NCI-H2081 (cell line): ENCODE measurements at regions not wholly inside any gene's neighbourhood (a gene's known extent, or its start where the extent isn't known, plus 50 kb on each side); places are given as distances from the start of the nearest gene placed in this dataset.
A peak's percentile ranks its signal among the peaks of the same experiment; 100 is the strongest.

Experiments used
- DNase-seq, 2 experiments: peaks; one replicate each; lab custom pipeline; 2025; lab: John Stamatoyannopoulos, UW

- DNase-seq, result no peak
These were observed 237.4 kb upstream of the UGT8 start for GRCh38 chr4:114361249-114361648.

- DNase-seq, result no peak
These were observed 233.8 kb upstream of the UGT8 start for GRCh38 chr4:114364857-114365256.

- DNase-seq, result no peak
These were observed 233.0 kb upstream of the UGT8 start for GRCh38 chr4:114365591-114365990.

GRCh38 chr4:114366368-114366767 lies 232.2 kb upstream of the UGT8 start:
- no peak for DNase-seq

GRCh38 chr4:114368751-114369150 lies 229.9 kb upstream of the UGT8 start:
- DNase-seq, result no peak

GRCh38 chr4:114373508-114373907 lies 225.1 kb upstream of the UGT8 start:
- no peak for DNase-seq

- no peak for DNase-seq
These were observed 220.2 kb upstream of the UGT8 start for GRCh38 chr4:114378305-114378903.

GRCh38 chr4:114383067-114383466 lies 215.5 kb upstream of the UGT8 start:
- DNase-seq, result no peak

GRCh38 chr4:114383721-114384120 lies 214.9 kb upstream of the UGT8 start:
- DNase-seq, result no peak

- DNase-seq, result peak; percentile 8 to 19
These were observed 214.0 kb upstream of the UGT8 start for GRCh38 chr4:114384629-114385028.

GRCh38 chr4:114385195-114385985 lies 213.2 kb upstream of the UGT8 start:
- no peak for DNase-seq

- DNase-seq, result peak in 1 of 2 experiments; percentile 24
These were observed 211.9 kb upstream of the UGT8 start for GRCh38 chr4:114386637-114387233.

GRCh38 chr4:114389070-114389685 lies 209.4 kb upstream of the UGT8 start:
- DNase-seq, result no peak

- DNase-seq, result no peak
These were observed 205.1 kb upstream of the UGT8 start for GRCh38 chr4:114393295-114394038.

- DNase-seq, result no peak
These were observed 201.8 kb upstream of the UGT8 start for GRCh38 chr4:114396808-114397207.

- no peak for DNase-seq
These were observed 200.2 kb upstream of the UGT8 start for GRCh38 chr4:114398410-114398809.

GRCh38 chr4:114399105-114399504 lies 199.5 kb upstream of the UGT8 start:
- DNase-seq, result no peak

- peak in 1 of 2 experiments; percentile 7 for DNase-seq
These were observed 198.1 kb upstream of the UGT8 start for GRCh38 chr4:114400531-114400930.

GRCh38 chr4:114401483-114401882 lies 197.1 kb upstream of the UGT8 start:
- no peak for DNase-seq

- DNase-seq, result peak; percentile 10 to 59
These were observed 181.4 kb upstream of the UGT8 start for GRCh38 chr4:114417214-114417613.

- DNase-seq, result no peak
These were observed 178.5 kb upstream of the UGT8 start for GRCh38 chr4:114420069-114420468.

- DNase-seq, result no peak
These were observed 175.0 kb upstream of the UGT8 start for GRCh38 chr4:114423582-114423981.
